ENCODE measurements at regions not wholly inside any gene's neighbourhood (a gene's known extent, or its start where the extent isn't known, plus 50 kb on each side); places are given as distances from the start of the nearest gene placed in this dataset.
A peak's percentile ranks its signal among the peaks of the same experiment; 100 is the strongest.

- Mint-ChIP-seq H3K4me3 (no peak overlapping the region), H3K9me3 (no peaks in the 10 kb centered on the region), H3K4me1 (ENCODE audit: low read depth in 2 of 2) (no peaks in the 10 kb centered on the region), H3K27ac (no peak overlapping the region), H3K27me3 (peaks cover 11 to 23% of the 10 kb centered on the region in 2 donors), H3K36me3 (no peaks in the 10 kb centered on the region)
- no peak for ATAC-seq
- DNase-seq (ENCODE audit: low spot score) = no peak
These were observed 188.4 kb downstream of the ABHD5 start for GRCh38 chr3:43879166-43879565.

- DNase-seq (ENCODE audit: low spot score) = no peak
- no peak overlapping the region for H3K4me3 Mint-ChIP-seq
- peaks cover 10 to 23% of the 10 kb centered on the region in 2 donors for H3K27me3 Mint-ChIP-seq
- H3K27ac Mint-ChIP-seq = no peak overlapping the region
- no peaks in the 10 kb centered on the region for H3K36me3 Mint-ChIP-seq
- no peaks in the 10 kb centered on the region for H3K4me1 Mint-ChIP-seq (ENCODE audit: low read depth in 2 of 2)
- H3K9me3 Mint-ChIP-seq = no peaks in the 10 kb centered on the region
- ATAC-seq = no peak
These were observed 192.4 kb downstream of the ABHD5 start for GRCh38 chr3:43882976-43883680.

DNA sequence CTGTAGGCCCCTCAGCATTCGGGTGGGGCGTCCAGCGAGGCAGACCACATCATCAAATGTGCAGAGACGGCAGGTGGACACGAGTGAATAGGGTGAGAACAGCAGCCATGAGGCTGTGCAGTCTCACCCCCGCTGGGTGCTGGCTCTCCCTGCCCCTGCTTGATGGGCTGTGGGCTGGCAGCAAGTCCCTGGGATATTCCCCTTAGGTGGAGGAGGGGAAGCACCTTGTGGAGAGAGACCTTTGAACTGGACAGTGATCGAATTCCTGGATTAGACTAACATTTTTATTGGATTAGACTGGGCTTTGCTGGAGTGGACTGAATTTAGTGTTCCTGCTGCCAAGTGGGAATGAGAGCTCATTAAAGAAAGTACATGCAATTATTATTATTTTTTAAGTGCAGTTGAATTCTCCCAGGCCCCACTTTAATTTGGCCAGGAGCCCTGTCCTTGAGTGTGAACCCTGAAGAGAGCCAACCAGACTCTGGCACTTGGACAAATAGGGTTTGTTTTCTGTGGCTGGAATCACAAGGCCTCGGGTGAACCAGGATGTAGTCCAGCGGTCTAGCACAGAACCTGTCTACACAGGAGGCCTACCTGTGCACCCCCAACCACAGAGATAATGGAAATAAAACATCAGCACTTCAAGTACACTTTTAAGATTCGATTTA, 193.1 kb downstream of the ABHD5 start:
- no peak for ATAC-seq
- no peaks in the 10 kb centered on the region for H3K36me3 Mint-ChIP-seq
- peaks cover 13 to 27% of the 10 kb centered on the region in 2 donors for H3K27me3 Mint-ChIP-seq
- H3K4me3 Mint-ChIP-seq = no peak overlapping the region
- no peaks in the 10 kb centered on the region for H3K4me1 Mint-ChIP-seq (ENCODE audit: low read depth in 2 of 2)
- H3K27ac Mint-ChIP-seq = no peak overlapping the region
- no peaks in the 10 kb centered on the region for H3K9me3 Mint-ChIP-seq
- no peak for DNase-seq (ENCODE audit: low spot score)

DNA sequence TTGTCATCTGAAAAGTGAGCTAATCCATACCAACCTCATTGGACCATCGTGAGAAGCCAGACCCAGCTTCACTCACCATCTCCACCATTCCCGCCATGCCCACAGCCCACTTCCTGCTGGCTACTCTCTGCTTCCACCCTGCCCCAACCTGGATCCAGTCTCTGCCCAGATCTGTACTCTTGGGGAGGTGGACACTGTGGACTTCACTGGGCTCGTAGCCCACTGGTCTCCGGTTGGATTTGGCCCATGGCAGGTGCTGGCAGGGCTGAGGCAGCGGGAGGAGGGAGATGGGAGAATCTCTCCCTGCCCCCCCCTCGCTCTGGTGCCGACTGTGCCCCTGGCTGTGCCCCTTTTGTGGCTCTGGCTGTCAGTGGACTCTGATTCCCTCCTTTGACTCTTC, 193.8 kb downstream of the ABHD5 start:
- DNase-seq (ENCODE audit: low spot score) (no peak), ATAC-seq (no peak)
- H3K4me3 Mint-ChIP-seq = no peak overlapping the region
- no peaks in the 10 kb centered on the region for H3K36me3 Mint-ChIP-seq
- H3K4me1 Mint-ChIP-seq (ENCODE audit: low read depth in 2 of 2) = no peaks in the 10 kb centered on the region
- peaks cover 15 to 33% of the 10 kb centered on the region in 2 donors for H3K27me3 Mint-ChIP-seq
- no peak overlapping the region for H3K27ac Mint-ChIP-seq
- no peaks in the 10 kb centered on the region for H3K9me3 Mint-ChIP-seq

DNA sequence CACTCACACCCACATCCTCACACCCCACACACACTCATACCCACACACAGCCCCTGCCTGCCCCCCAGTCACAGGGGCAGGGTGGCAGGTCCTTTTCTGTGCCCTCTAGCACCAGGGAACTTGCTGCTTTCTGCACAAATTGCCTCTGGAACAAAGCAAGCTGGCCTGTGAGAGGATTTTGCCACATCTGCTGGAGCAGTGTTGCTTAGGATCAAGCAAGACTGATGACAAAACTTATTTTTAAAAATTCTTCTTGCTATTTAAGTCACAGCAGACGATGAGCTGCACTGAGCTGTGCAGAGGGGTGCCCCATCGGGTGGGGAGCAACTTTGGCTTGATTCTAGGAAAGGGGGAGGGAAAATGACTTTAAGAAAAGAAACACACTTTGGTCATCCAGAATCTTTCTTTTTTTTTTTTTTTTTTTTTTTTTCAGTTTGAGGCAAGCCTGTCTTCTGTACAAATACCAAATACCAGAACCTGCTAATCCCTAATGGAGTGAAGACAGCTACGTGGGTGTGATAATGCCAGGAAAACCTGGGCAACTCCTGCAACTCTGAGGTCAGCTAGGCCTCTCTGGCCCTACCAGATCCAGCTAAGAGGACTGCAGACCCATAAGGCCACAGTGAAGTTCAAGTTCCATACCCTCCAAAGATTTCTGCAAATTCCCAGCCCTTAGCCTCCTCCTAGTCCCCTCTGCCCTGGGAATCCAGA, 195.3 kb downstream of the ABHD5 start:
- H3K27me3 Mint-ChIP-seq = peaks cover 16 to 40% of the 10 kb centered on the region in 2 donors
- H3K36me3 Mint-ChIP-seq = no peaks in the 10 kb centered on the region
- no peaks in the 10 kb centered on the region for H3K9me3 Mint-ChIP-seq
- H3K4me1 Mint-ChIP-seq (ENCODE audit: low read depth in 2 of 2) = no peaks in the 10 kb centered on the region
- H3K4me3 Mint-ChIP-seq = no peak overlapping the region
- DNase-seq (ENCODE audit: low spot score) (no peak), ATAC-seq (no peak)
- H3K27ac Mint-ChIP-seq = no peak overlapping the region

DNA sequence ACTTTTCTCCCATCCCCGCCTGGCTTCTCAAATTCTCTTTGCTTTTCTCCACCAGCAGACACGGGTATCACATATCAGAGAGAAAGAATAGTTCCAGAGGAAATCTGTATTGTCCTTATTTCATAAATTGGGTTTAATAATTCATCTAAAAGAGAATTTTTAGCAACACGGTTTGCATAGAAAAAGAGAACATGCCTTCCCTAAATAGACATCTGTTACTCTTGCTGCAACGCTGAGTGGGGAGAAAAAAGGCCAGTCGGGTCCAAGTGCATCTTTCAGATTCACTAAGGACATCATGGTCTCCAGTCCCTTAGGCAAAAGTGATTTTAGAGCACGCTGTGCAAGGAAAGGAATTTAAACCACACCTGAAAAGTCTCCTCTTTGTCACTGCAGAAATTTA, 201.3 kb downstream of the ABHD5 start:
- DNase-seq (ENCODE audit: low spot score) (no peak), ATAC-seq (no peak)
- Mint-ChIP-seq H3K27ac (no peak overlapping the region), H3K4me3 (no peak overlapping the region), H3K36me3 (no peaks in the 10 kb centered on the region), H3K27me3 (peaks cover 46 to 59% of the 10 kb centered on the region in 2 donors), H3K4me1 (ENCODE audit: low read depth in 2 of 2) (no peaks in the 10 kb centered on the region), H3K9me3 (no peaks in the 10 kb centered on the region)

GRCh38 chr3:43892526-43892925, 201.8 kb downstream of the ABHD5 start:
- DNase-seq (ENCODE audit: low spot score) (no peak), ATAC-seq (no peak)
- Mint-ChIP-seq H3K27me3 (peaks cover 46 to 62% of the 10 kb centered on the region in 2 donors), H3K27ac (no peak overlapping the region), H3K36me3 (no peaks in the 10 kb centered on the region), H3K9me3 (no peaks in the 10 kb centered on the region), H3K4me1 (ENCODE audit: low read depth in 2 of 2) (no peaks in the 10 kb centered on the region), H3K4me3 (no peak overlapping the region)

- no peak overlapping the region for H3K27ac Mint-ChIP-seq
- no peaks in the 10 kb centered on the region for H3K36me3 Mint-ChIP-seq
- no peaks in the 10 kb centered on the region for H3K4me1 Mint-ChIP-seq (ENCODE audit: low read depth in 2 of 2)
- DNase-seq (ENCODE audit: low spot score) = no peak
- H3K9me3 Mint-ChIP-seq = no peaks in the 10 kb centered on the region
- no peak for ATAC-seq
- peaks cover 40 to 59% of the 10 kb centered on the region in 2 donors for H3K27me3 Mint-ChIP-seq
- H3K4me3 Mint-ChIP-seq = no peak overlapping the region
These were observed 203.0 kb downstream of the ABHD5 start for GRCh38 chr3:43893727-43894126.

- Mint-ChIP-seq H3K4me1 (ENCODE audit: low read depth in 2 of 2) (no peaks in the 10 kb centered on the region), H3K9me3 (no peaks in the 10 kb centered on the region), H3K36me3 (no peaks in the 10 kb centered on the region), H3K27me3 (peaks cover 39 to 58% of the 10 kb centered on the region in 2 donors), H3K27ac (no peak overlapping the region), H3K4me3 (peak overlapping the region; percentile 19)
- DNase-seq (ENCODE audit: low spot score) (no peak), ATAC-seq (peak in 1 of 2 donors; percentile 20)
These were observed 203.7 kb downstream of the ABHD5 start for GRCh38 chr3:43894176-43895049.

GRCh38 chr3:43895573-43895972, 204.8 kb downstream of the ABHD5 start:
- Mint-ChIP-seq H3K27me3 (peaks cover 38 to 51% of the 10 kb centered on the region in 2 donors), H3K27ac (no peak overlapping the region), H3K4me1 (ENCODE audit: low read depth in 2 of 2) (no peaks in the 10 kb centered on the region), H3K4me3 (no peak overlapping the region), H3K36me3 (no peaks in the 10 kb centered on the region), H3K9me3 (no peaks in the 10 kb centered on the region)
- no peak for DNase-seq (ENCODE audit: low spot score)
- no peak for ATAC-seq

GRCh38 chr3:43902415-43902814, 211.7 kb downstream of the ABHD5 start:
- ATAC-seq (no peak), DNase-seq (ENCODE audit: low spot score) (no peak)
- no peak overlapping the region for H3K4me3 Mint-ChIP-seq
- no peaks in the 10 kb centered on the region for H3K4me1 Mint-ChIP-seq (ENCODE audit: low read depth in 2 of 2)
- H3K27me3 Mint-ChIP-seq = peaks cover 31 to 56% of the 10 kb centered on the region in 2 donors
- no peaks in the 10 kb centered on the region for H3K9me3 Mint-ChIP-seq
- H3K36me3 Mint-ChIP-seq = no peaks in the 10 kb centered on the region
- H3K27ac Mint-ChIP-seq = no peak overlapping the region

DNA sequence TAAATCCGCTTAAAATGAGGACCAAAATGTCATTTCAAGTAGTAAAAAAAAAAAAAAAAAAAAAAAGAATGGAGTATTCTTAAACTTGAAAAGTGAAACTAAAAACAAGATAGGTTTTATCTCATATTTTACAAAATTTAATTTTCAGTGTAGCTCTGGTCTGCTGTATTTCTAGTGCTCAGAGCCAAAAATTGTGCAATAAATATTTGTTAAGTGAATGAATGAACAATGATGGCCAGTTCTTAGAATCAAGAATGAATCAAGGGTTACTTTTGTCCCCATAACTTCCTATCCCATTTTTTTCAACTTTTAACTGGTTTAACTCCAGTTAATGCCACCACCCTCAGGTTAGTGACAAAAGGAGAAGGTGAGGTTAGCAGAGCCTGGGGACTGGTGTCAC, 214.4 kb downstream of the ABHD5 start:
- Mint-ChIP-seq H3K36me3 (no peaks in the 10 kb centered on the region), H3K27ac (no peak overlapping the region), H3K4me1 (ENCODE audit: low read depth in 2 of 2) (no peaks in the 10 kb centered on the region), H3K4me3 (no peak overlapping the region), H3K9me3 (no peaks in the 10 kb centered on the region), H3K27me3 (peaks cover 25 to 40% of the 10 kb centered on the region in 2 donors)
- ATAC-seq (no peak), DNase-seq (ENCODE audit: low spot score) (no peak)

DNA sequence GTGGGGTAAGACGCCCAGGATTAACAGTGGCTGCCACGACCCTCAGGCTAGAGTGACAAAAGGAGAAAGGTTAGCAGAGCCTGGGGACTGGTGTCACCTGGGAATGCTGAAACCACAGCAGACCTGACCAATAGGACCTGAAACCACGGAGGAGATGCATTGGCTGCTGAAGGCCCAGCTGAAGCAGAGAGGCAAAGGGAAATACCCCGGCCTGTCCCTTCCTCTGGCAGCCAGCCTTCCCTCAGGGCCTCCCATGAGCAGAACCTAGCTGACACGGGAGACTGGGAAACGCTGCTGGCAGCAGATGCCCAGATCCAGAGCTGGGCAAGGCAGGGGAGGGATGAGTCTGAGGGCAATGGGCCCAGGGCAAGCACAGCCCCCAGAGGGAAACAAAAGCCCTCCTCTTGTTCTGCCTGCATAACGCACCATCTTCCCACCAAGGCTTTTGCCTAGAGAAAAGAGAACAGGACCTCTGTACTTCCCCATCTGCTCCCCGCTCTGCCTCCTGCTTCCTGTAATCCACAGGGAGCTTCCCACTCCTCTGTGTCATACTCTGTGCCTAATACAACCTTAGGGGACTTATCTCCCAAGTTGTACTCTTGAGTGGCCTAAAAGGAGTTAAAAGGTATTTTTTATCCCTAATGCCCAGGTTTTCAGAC, 216.2 kb downstream of the ABHD5 start:
- no peaks in the 10 kb centered on the region for H3K36me3 Mint-ChIP-seq
- H3K27ac Mint-ChIP-seq = no peak overlapping the region
- H3K4me1 Mint-ChIP-seq (ENCODE audit: low read depth in 2 of 2) = no peaks in the 10 kb centered on the region
- H3K27me3 Mint-ChIP-seq = peaks cover 23 to 40% of the 10 kb centered on the region in 2 donors
- DNase-seq (ENCODE audit: low spot score) = no peak
- ATAC-seq = peak; percentile 7 to 30
- H3K9me3 Mint-ChIP-seq = no peaks in the 10 kb centered on the region
- no peak overlapping the region for H3K4me3 Mint-ChIP-seq

All from natural killer cell treated with Interleukin-12 subunit alpha and Interleukin-12 subunit beta and Interleukin-15 and Interleukin-18, amount 100 ng/mL, for 72 hours (primary cell).